Activated naive CD8-positive, alpha-beta T cell treated with anti-CD3 and anti-CD28 coated beads for 36 hours (primary cell): ENCODE measurements at regions not wholly inside any gene's neighbourhood (a gene's known extent, or its start where the extent isn't known, plus 50 kb on each side); places are given as distances from the start of the nearest gene placed in this dataset.

ENCODE experiments used
- DNase-seq: peaks from one replicate; pipeline ENCODE4 v3.0.0; 2021
- H3K27ac Mint-ChIP-seq: one replicate; pipeline ENCODE4 v1.8.0; 2022; ENCODE audit warnings: mild to moderate bottlenecking, moderate library complexity, mixed read lengths
- H3K27me3 Mint-ChIP-seq: one replicate; pipeline ENCODE4 v1.8.0; 2022; ENCODE audit warnings: mild to moderate bottlenecking, mixed read lengths
- H3K36me3 Mint-ChIP-seq: one replicate; pipeline ENCODE4 v1.8.0; 2021; ENCODE audit warnings: mild to moderate bottlenecking, mixed read lengths
- H3K4me1 Mint-ChIP-seq: one replicate; pipeline ENCODE4 v1.8.0; 2021; ENCODE audit warnings: mixed read lengths
- H3K4me3 Mint-ChIP-seq: one replicate; pipeline ENCODE4 v1.8.0; 2022; ENCODE audit warnings: mild to moderate bottlenecking, moderate library complexity, mixed read lengths
- H3K9me3 Mint-ChIP-seq: one replicate; pipeline ENCODE4 v1.8.0; 2022; ENCODE audit warnings: mixed read lengths

GRCh38 chr1:90190523-90190922, 195.6 kb downstream of the ZNF326 start:
- no peak for DNase-seq
- Mint-ChIP-seq H3K9me3 (no peaks in the 10 kb centered on the region), H3K4me3 (no peak overlapping the region), H3K4me1 (no peaks in the 10 kb centered on the region), H3K27ac (no peak overlapping the region), H3K36me3 (no peaks in the 10 kb centered on the region), H3K27me3 (peaks cover 4% of the 10 kb centered on the region)

- no peaks in the 10 kb centered on the region for H3K9me3 Mint-ChIP-seq
- H3K4me3 Mint-ChIP-seq: no peak overlapping the region
- H3K27ac Mint-ChIP-seq: no peak overlapping the region
- H3K36me3 Mint-ChIP-seq: no peaks in the 10 kb centered on the region
- H3K27me3 Mint-ChIP-seq: peaks cover 4% of the 10 kb centered on the region
- H3K4me1 Mint-ChIP-seq: no peaks in the 10 kb centered on the region
- DNase-seq: no peak
These were observed 195.0 kb downstream of the ZNF326 start for GRCh38 chr1:90189889-90190288.

- H3K27ac Mint-ChIP-seq: no peak overlapping the region
- no peaks in the 10 kb centered on the region for H3K4me1 Mint-ChIP-seq
- H3K4me3 Mint-ChIP-seq: no peak overlapping the region
- H3K27me3 Mint-ChIP-seq: peaks cover 4% of the 10 kb centered on the region
- no peaks in the 10 kb centered on the region for H3K9me3 Mint-ChIP-seq
- no peak for DNase-seq
- no peaks in the 10 kb centered on the region for H3K36me3 Mint-ChIP-seq
These were observed 192.3 kb downstream of the ZNF326 start for GRCh38 chr1:90187323-90187585.

- DNase-seq: no peak
- no peaks in the 10 kb centered on the region for H3K9me3 Mint-ChIP-seq
- no peak overlapping the region for H3K4me3 Mint-ChIP-seq
- H3K36me3 Mint-ChIP-seq: no peaks in the 10 kb centered on the region
- no peak overlapping the region for H3K27ac Mint-ChIP-seq
- peaks cover 4% of the 10 kb centered on the region for H3K27me3 Mint-ChIP-seq
- no peaks in the 10 kb centered on the region for H3K4me1 Mint-ChIP-seq
These were observed 191.8 kb downstream of the ZNF326 start for GRCh38 chr1:90186506-90187322.

GRCh38 chr1:90176530-90176929, 181.6 kb downstream of the ZNF326 start:
- peaks cover 7% of the 10 kb centered on the region for H3K27me3 Mint-ChIP-seq
- H3K4me3 Mint-ChIP-seq: no peak overlapping the region
- H3K4me1 Mint-ChIP-seq: no peaks in the 10 kb centered on the region
- no peak for DNase-seq
- H3K36me3 Mint-ChIP-seq: no peaks in the 10 kb centered on the region
- no peak overlapping the region for H3K27ac Mint-ChIP-seq
- no peaks in the 10 kb centered on the region for H3K9me3 Mint-ChIP-seq

- Mint-ChIP-seq H3K4me3 (no peak overlapping the region), H3K27me3 (peaks cover 5% of the 10 kb centered on the region), H3K27ac (no peak overlapping the region), H3K4me1 (no peaks in the 10 kb centered on the region), H3K9me3 (no peaks in the 10 kb centered on the region), H3K36me3 (no peaks in the 10 kb centered on the region)
- DNase-seq: no peak
These were observed 180.7 kb downstream of the ZNF326 start for GRCh38 chr1:90175490-90176167.

- H3K9me3 Mint-ChIP-seq: no peaks in the 10 kb centered on the region
- H3K27ac Mint-ChIP-seq: no peak overlapping the region
- no peaks in the 10 kb centered on the region for H3K36me3 Mint-ChIP-seq
- H3K27me3 Mint-ChIP-seq: peaks cover 5% of the 10 kb centered on the region
- no peaks in the 10 kb centered on the region for H3K4me1 Mint-ChIP-seq
- H3K4me3 Mint-ChIP-seq: no peak overlapping the region
- no peak for DNase-seq
These were observed 179.3 kb downstream of the ZNF326 start for GRCh38 chr1:90174246-90174645.

GRCh38 chr1:90162216-90162615, 167.3 kb downstream of the ZNF326 start:
- H3K9me3 Mint-ChIP-seq: no peaks in the 10 kb centered on the region

GRCh38 chr1:90161625-90162024, 166.7 kb downstream of the ZNF326 start:
- Mint-ChIP-seq H3K4me1 (no peaks in the 10 kb centered on the region), H3K9me3 (no peaks in the 10 kb centered on the region), H3K27ac (no peak overlapping the region), H3K27me3 (no peaks in the 10 kb centered on the region), H3K4me3 (no peak overlapping the region), H3K36me3 (no peaks in the 10 kb centered on the region)
- no peak for DNase-seq

More at GRCh38 chr1:90162216-90162615, 167.3 kb downstream of the ZNF326 start:
- Mint-ChIP-seq H3K36me3 (no peaks in the 10 kb centered on the region), H3K27ac (no peak overlapping the region), H3K4me3 (no peak overlapping the region), H3K27me3 (no peaks in the 10 kb centered on the region), H3K4me1 (no peaks in the 10 kb centered on the region)
- no peak for DNase-seq

GRCh38 chr1:90155721-90156487, 161.0 kb downstream of the ZNF326 start:
- peaks cover 5% of the 10 kb centered on the region for H3K9me3 Mint-ChIP-seq
- no peaks in the 10 kb centered on the region for H3K36me3 Mint-ChIP-seq
- no peak for DNase-seq
- no peaks in the 10 kb centered on the region for H3K4me1 Mint-ChIP-seq
- H3K4me3 Mint-ChIP-seq: no peak overlapping the region
- H3K27me3 Mint-ChIP-seq: peaks cover 19% of the 10 kb centered on the region
- no peak overlapping the region for H3K27ac Mint-ChIP-seq

GRCh38 chr1:90154711-90155110, 159.8 kb downstream of the ZNF326 start:
- H3K4me1 Mint-ChIP-seq: no peaks in the 10 kb centered on the region
- H3K4me3 Mint-ChIP-seq: no peak overlapping the region
- no peak for DNase-seq
- H3K9me3 Mint-ChIP-seq: peaks cover 5% of the 10 kb centered on the region
- no peaks in the 10 kb centered on the region for H3K36me3 Mint-ChIP-seq
- peaks cover 19% of the 10 kb centered on the region for H3K27me3 Mint-ChIP-seq
- no peak overlapping the region for H3K27ac Mint-ChIP-seq

GRCh38 chr1:90149101-90149500, 154.2 kb downstream of the ZNF326 start:
- H3K36me3 Mint-ChIP-seq: no peaks in the 10 kb centered on the region
- DNase-seq: no peak
- no peak overlapping the region for H3K27ac Mint-ChIP-seq
- H3K4me3 Mint-ChIP-seq: no peak overlapping the region
- peaks cover 5% of the 10 kb centered on the region for H3K9me3 Mint-ChIP-seq
- peaks cover 15% of the 10 kb centered on the region for H3K27me3 Mint-ChIP-seq
- H3K4me1 Mint-ChIP-seq: no peaks in the 10 kb centered on the region

- Mint-ChIP-seq H3K4me3 (no peak overlapping the region), H3K27me3 (peaks cover 14% of the 10 kb centered on the region), H3K36me3 (no peaks in the 10 kb centered on the region), H3K4me1 (no peaks in the 10 kb centered on the region), H3K27ac (no peak overlapping the region), H3K9me3 (peaks cover 2% of the 10 kb centered on the region)
- no peak for DNase-seq
These were observed 152.2 kb downstream of the ZNF326 start for GRCh38 chr1:90147093-90147492.

GRCh38 chr1:90144820-90145219, 149.9 kb downstream of the ZNF326 start:
- no peaks in the 10 kb centered on the region for H3K36me3 Mint-ChIP-seq
- peaks cover 6% of the 10 kb centered on the region for H3K9me3 Mint-ChIP-seq
- no peak overlapping the region for H3K4me3 Mint-ChIP-seq
- no peak for DNase-seq
- H3K4me1 Mint-ChIP-seq: no peaks in the 10 kb centered on the region
- no peak overlapping the region for H3K27ac Mint-ChIP-seq
- H3K27me3 Mint-ChIP-seq: peaks cover 10% of the 10 kb centered on the region

- Mint-ChIP-seq H3K9me3 (peaks cover 6% of the 10 kb centered on the region), H3K4me3 (no peak overlapping the region), H3K4me1 (no peaks in the 10 kb centered on the region), H3K27ac (no peak overlapping the region), H3K36me3 (no peaks in the 10 kb centered on the region), H3K27me3 (peaks cover 14% of the 10 kb centered on the region)
- DNase-seq: no peak
These were observed 148.7 kb downstream of the ZNF326 start for GRCh38 chr1:90143591-90143990.
